PC-3 (cell line): ENCODE measurements at regions not wholly inside any gene's neighbourhood (a gene's known extent, or its start where the extent isn't known, plus 50 kb on each side); places are given as distances from the start of the nearest gene placed in this dataset.

Experiments used
- ATAC-seq: fragments of 200-7000 bp; cut with Tn5 transposase; 2 replicates; pipeline ENCODE4 v1.9.1; 2020; ENCODE audit warnings: mild to moderate bottlenecking, moderate library complexity
- BruUV-seq: library from RNA; stranded (reverse); fragments of 400-500 nt; replicated peaks from 2 replicates; lab custom pipeline; 2021; lab: Mats Ljungman, UMichigan
- CTCF ChIA-PET: fragments of 300-600 bp; sonication (Branson Sonifier 250); formaldehyde crosslinking; loops from one replicate; lab custom pipeline; 2022; ENCODE audit warnings: antibody characterized with exemption; lab: Charles Lee
- POLR2A ChIA-PET: fragments of 300-600 bp; sonication (Branson Sonifier 250); formaldehyde crosslinking; loops from one replicate; lab custom pipeline; 2022; ENCODE audit warnings: antibody characterized with exemption; ENCODE audit not compliant: unreplicated experiment; lab: Charles Lee
- DNase-seq: peaks from one replicate; pipeline ENCODE4 v3.0.0-alpha.2; 2015
- H2AFZ ChIP-seq: fragments of 300-600 bp; sonication (generic); 2 replicates; pipeline ENCODE4 v1.6.0; 2016; ENCODE audit warnings: antibody characterized with exemption, low read length
- H3F3A ChIP-seq: fragments of 300-600 bp; sonication (generic); one replicate; pipeline ENCODE4 v1.6.0; 2017; ENCODE audit warnings: antibody characterized with exemption, low read length, control low read depth, mild to moderate bottlenecking; ENCODE audit not compliant: unreplicated experiment
- H3K27ac ChIP-seq: fragments of 300-600 bp; sonication (generic); 2 replicates; pipeline ENCODE4 v1.5.1; 2016; ENCODE audit warnings: mild to moderate bottlenecking, low read length
- H3K27me3 ChIP-seq: fragments of 300-600 bp; sonication (generic); 2 replicates; pipeline ENCODE4 v1.6.1; 2016; ENCODE audit warnings: low read length, mixed read lengths
- H3K36me3 ChIP-seq: fragments of 300-600 bp; sonication (generic); 2 replicates; pipeline ENCODE4 v1.6.1; 2016; ENCODE audit warnings: low read depth, mixed run types, low read length, mixed read lengths
- H3K4me1 ChIP-seq: fragments of 300-600 bp; sonication (generic); 2 replicates; pipeline ENCODE4 v1.5.1; 2016; ENCODE audit warnings: low read length; ENCODE audit not compliant: insufficient read depth
- H3K4me2 ChIP-seq: fragments of 300-600 bp; sonication (generic); 2 replicates; pipeline ENCODE4 v1.6.0; 2016; ENCODE audit warnings: low read length
- H3K4me3 ChIP-seq: fragments of 300-600 bp; sonication (generic); 2 replicates; pipeline ENCODE4 v1.5.1; 2016; ENCODE audit warnings: mild to moderate bottlenecking, low read length, mixed read lengths
- H3K79me2 ChIP-seq: fragments of 300-600 bp; sonication (generic); 2 replicates; pipeline ENCODE4 v1.6.1; 2017; ENCODE audit warnings: low read length, mixed read lengths
- H3K9ac ChIP-seq: fragments of 300-600 bp; sonication (generic); 2 replicates; pipeline ENCODE4 v1.6.0; 2016; ENCODE audit warnings: mild to moderate bottlenecking, low read length
- H3K9me2 ChIP-seq: fragments of 300-600 bp; sonication (generic); replicated peaks from 2 replicates; pipeline ENCODE4 v1.6.1; 2016; ENCODE audit warnings: mixed run types, low read length, mixed read lengths
- H3K9me3 ChIP-seq: fragments of 300-600 bp; sonication (generic); 2 replicates; pipeline ENCODE4 v1.6.1; 2016; ENCODE audit warnings: low read length, mixed read lengths
- H4K20me1 ChIP-seq: fragments of 300-600 bp; sonication (generic); 2 replicates; pipeline ENCODE4 v1.6.1; 2016; ENCODE audit warnings: low read length, mixed read lengths
- EZH2 ChIP-seq: fragments of 300-600 bp; sonication (generic); IDR thresholded peaks from one replicate; pipeline ENCODE4 v1.6.1; 2017; ENCODE audit warnings: antibody characterized with exemption, mild to moderate bottlenecking, low read length; ENCODE audit not compliant: unreplicated experiment
- EZH2phosphoT487 ChIP-seq: fragments of 300-600 bp; sonication (generic); IDR thresholded peaks from 2 replicates; pipeline ENCODE4 v1.6.1; 2018; ENCODE audit warnings: mild to moderate bottlenecking, antibody characterized with exemption, low read length, borderline replicate concordance
- intact Hi-C: fragments of 100-400 bp; cut with micrococcal nuclease; formaldehyde crosslinking; loops from 2 replicates; pipeline ENCODE4 v1.9.0; 2023
- TF ChIP-seq, protein P1 (sequence below): fragments of 300-600 bp; sonication (generic); conservative IDR thresholded peaks from 2 replicates; pipeline ENCODE4 v1.5.1; 2017; ENCODE audit warnings: antibody characterized with exemption, low read depth, mild to moderate bottlenecking, low read length

DNA sequence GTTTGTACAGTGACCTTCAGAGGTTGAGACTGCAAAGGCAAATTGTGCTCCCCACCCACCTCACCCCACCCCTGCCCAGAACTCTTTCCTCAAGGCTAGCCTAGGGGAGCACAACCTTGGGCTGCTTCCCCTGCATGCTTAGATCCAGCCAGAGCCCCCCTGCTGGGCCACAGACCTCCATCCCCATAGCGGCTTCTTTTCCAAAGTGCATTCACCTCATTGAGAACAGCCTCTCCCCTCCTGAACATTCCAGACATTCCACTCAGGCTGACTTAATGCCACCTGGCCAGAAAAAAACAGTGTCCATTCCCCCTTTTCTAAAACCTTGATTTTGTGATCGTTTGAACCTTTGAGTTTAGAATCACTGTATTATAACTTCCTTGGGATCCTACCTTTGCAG lies 124.4 kb upstream of the TOPAZ1 start:
- Histone ChIP-seq H3K27ac (no peak overlapping the region), H3K79me2 (no peaks in the 10 kb centered on the region), H3K36me3 (no peaks in the 10 kb centered on the region), H3K9me2 (no peaks in the 10 kb centered on the region), H3K4me3 (no peak overlapping the region), H3K27me3 (no peaks in the 10 kb centered on the region), H3F3A (no peaks in the 10 kb centered on the region), H2AFZ (no peak overlapping the region), H3K9me3 (no peaks in the 10 kb centered on the region), H4K20me1 (no peaks in the 10 kb centered on the region), H3K4me2 (no peak overlapping the region), H3K4me1 (peaks cover 6% of the 10 kb centered on the region; the same call in 1 of the 2 replicates), H3K9ac (no peak overlapping the region)
- DNase-seq, result peak; percentile 35
- POLR2A ChIA-PET, result no interaction called here
- TF ChIP-seq, protein P1, sequence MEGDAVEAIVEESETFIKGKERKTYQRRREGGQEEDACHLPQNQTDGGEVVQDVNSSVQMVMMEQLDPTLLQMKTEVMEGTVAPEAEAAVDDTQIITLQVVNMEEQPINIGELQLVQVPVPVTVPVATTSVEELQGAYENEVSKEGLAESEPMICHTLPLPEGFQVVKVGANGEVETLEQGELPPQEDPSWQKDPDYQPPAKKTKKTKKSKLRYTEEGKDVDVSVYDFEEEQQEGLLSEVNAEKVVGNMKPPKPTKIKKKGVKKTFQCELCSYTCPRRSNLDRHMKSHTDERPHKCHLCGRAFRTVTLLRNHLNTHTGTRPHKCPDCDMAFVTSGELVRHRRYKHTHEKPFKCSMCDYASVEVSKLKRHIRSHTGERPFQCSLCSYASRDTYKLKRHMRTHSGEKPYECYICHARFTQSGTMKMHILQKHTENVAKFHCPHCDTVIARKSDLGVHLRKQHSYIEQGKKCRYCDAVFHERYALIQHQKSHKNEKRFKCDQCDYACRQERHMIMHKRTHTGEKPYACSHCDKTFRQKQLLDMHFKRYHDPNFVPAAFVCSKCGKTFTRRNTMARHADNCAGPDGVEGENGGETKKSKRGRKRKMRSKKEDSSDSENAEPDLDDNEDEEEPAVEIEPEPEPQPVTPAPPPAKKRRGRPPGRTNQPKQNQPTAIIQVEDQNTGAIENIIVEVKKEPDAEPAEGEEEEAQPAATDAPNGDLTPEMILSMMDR, result no peak
- no peak for TF ChIP-seq EZH2phosphoT487
- no peak for ATAC-seq
- no TSS peak for BruUV-seq
- intact Hi-C loops, result no loop called here
- CTCF ChIA-PET, result no interaction called here

GRCh38 chr3:44117736-44118135 lies 124.0 kb upstream of the TOPAZ1 start:
- Histone ChIP-seq H3K4me3 (no peak overlapping the region), H3K9me3 (no peaks in the 10 kb centered on the region), H4K20me1 (no peaks in the 10 kb centered on the region), H3K4me2 (no peak overlapping the region), H3K79me2 (no peaks in the 10 kb centered on the region), H3K9me2 (no peaks in the 10 kb centered on the region), H2AFZ (no peak overlapping the region), H3K4me1 (peaks cover 6% of the 10 kb centered on the region; the same call in 1 of the 2 replicates), H3K9ac (no peak overlapping the region), H3K27ac (no peak overlapping the region), H3K36me3 (no peaks in the 10 kb centered on the region), H3F3A (no peaks in the 10 kb centered on the region), H3K27me3 (no peaks in the 10 kb centered on the region)
- intact Hi-C loops, result no loop called here
- no peak for ATAC-seq
- TF ChIP-seq, protein P1, result no peak
- no peak for TF ChIP-seq EZH2phosphoT487
- no peak for TF ChIP-seq EZH2
- BruUV-seq, result no TSS peak
- no peak for DNase-seq
- ChIA-PET POLR2A (no interaction called here), CTCF (no interaction called here)

- Histone ChIP-seq H4K20me1 (no peaks in the 10 kb centered on the region), H3K79me2 (no peaks in the 10 kb centered on the region), H3K9me3 (no peaks in the 10 kb centered on the region), H3K27me3 (no peaks in the 10 kb centered on the region), H3K4me2 (no peak overlapping the region), H3K27ac (no peak overlapping the region), H2AFZ (no peak overlapping the region), H3K4me1 (peaks cover 6% of the 10 kb centered on the region; the same call in 1 of the 2 replicates), H3F3A (no peaks in the 10 kb centered on the region), H3K4me3 (no peak overlapping the region), H3K9ac (no peak overlapping the region), H3K36me3 (no peaks in the 10 kb centered on the region), H3K9me2 (no peaks in the 10 kb centered on the region)
- BruUV-seq, result no TSS peak
- ChIA-PET CTCF (no interaction called here), POLR2A (no interaction called here)
- no peak for ATAC-seq
- intact Hi-C loops, result no loop called here
- DNase-seq, result no peak
- TF ChIP-seq, protein P1, result no peak
These were observed 120.7 kb upstream of the TOPAZ1 start for GRCh38 chr3:44120721-44121582.
